ENCODE measurements at regions not wholly inside any gene's neighbourhood (a gene's known extent, or its start where the extent isn't known, plus 50 kb on each side); places are given as distances from the start of the nearest gene placed in this dataset.

DNA sequence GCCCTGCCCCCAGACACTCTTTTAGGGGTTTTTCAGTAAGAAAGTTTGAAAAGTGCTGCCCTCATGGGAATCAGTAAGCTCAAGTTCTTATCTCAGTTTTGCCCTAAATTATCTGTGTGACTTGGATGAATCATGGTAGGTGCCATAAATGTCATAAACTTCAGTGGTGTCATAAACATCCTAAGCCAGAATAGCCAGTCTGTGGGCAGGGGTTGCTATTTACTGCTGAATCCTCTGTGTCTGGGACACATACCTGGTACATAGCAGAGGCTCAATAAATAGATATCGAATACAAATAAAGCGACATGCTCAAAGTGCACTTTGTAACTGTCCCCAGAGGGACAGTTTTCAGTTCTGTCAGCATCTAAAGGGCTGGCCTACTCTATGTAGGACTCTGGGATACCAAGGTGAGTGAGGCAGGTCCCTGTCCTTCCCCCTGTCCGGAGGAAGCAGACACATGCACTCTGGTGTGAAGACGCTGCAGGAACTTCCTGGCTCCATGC, 502.1 kb downstream of the RPS24 start:
- TF ChIP-seq, protein P1, sequence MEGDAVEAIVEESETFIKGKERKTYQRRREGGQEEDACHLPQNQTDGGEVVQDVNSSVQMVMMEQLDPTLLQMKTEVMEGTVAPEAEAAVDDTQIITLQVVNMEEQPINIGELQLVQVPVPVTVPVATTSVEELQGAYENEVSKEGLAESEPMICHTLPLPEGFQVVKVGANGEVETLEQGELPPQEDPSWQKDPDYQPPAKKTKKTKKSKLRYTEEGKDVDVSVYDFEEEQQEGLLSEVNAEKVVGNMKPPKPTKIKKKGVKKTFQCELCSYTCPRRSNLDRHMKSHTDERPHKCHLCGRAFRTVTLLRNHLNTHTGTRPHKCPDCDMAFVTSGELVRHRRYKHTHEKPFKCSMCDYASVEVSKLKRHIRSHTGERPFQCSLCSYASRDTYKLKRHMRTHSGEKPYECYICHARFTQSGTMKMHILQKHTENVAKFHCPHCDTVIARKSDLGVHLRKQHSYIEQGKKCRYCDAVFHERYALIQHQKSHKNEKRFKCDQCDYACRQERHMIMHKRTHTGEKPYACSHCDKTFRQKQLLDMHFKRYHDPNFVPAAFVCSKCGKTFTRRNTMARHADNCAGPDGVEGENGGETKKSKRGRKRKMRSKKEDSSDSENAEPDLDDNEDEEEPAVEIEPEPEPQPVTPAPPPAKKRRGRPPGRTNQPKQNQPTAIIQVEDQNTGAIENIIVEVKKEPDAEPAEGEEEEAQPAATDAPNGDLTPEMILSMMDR (IDR thresholded peaks at IDR 0.05; ENCODE audit: insufficient read depth, missing control alignments) = no peak
- FAIRE-seq (no peak), DNase-seq (ENCODE audit: insufficient read length, low spot score) (no peak)

DNA sequence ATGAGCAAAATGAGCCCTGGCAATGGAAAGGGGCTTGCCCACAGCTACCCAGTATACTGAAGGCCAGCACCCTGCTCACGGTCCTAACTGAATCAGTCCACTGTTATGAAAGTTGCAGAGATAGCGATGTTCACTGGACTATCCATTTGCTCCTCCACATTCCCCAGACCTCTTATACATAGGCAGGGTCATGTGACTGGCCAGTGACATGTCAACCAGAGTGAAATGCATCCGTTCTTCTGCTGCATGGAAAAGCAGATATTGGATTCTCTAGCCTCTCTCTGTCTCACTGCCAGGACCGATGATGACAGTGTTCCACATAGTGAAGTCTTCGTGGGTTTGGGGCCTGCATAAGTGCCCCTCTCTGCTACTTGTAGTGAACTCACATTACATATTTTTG, 503.4 kb downstream of the RPS24 start:
- FAIRE-seq (no peak), DNase-seq (ENCODE audit: insufficient read length, low spot score) (no peak)
- TF ChIP-seq, protein P1 (IDR thresholded peaks at IDR 0.05; ENCODE audit: insufficient read depth, missing control alignments) = no peak

DNA sequence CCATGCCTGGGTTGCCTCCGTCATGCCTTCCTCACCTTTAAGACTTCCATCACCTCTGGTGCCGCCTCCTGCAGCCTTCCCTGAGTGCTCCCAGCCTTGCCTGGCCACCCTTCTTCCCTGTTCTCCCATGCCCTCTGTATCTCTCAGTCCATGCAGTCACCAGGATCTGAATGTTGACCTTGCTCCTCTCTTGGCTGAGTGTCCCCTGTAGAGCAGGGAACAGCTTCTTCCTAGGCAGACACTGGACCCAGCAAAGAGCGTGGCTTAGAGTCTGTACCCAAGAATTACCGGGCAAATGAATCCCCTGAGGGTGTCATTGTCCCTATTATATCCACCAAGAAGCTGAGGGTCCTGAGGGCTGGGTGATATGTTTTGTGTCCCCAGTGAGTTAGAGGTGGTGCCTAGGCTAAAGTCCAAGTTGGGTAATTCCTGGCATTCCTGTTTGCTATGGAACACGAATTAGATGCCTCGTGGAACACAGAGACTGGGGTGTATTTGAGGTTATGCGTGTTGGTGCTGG, 505.6 kb downstream of the RPS24 start:
- FAIRE-seq (no peak), DNase-seq (ENCODE audit: insufficient read length, low spot score) (no peak)
- TF ChIP-seq, protein P1 (IDR thresholded peaks at IDR 0.05; ENCODE audit: insufficient read depth, missing control alignments) = no peak

DNA sequence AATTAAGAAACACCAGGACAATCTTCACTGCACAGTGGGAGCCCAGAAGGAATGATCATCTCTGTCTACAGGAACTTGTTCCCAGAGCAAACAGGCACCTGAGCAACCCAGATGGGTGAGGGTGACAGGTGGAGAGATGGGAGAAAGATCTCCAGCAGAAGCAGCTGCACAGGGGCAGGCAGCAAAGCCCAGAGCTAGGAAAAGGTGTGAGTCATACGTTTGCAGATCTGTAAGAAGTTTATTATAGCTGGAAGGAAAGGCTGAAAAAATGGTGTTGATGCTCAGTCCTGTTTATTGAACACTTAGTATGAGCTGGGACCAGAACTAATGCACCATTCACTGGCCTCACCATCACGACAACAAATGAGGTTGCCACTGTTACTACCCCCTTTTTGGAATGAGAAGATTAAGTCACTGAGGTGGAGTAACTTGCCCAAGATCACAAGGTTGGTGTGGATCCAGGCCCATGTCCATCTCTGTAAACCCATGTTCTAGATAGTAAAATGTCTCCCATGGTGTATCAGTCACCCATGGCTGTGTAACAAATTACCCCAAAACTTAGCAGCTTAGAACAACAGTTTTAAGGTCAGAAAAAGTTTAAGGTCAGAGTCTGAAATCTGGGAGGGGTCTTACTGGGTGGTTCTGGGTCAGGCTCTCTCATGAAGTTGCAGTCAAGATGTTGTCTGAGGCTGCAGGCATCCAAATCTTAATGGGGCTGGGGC, 506.9 kb downstream of the RPS24 start:
- TF ChIP-seq, protein P1 (IDR thresholded peaks at IDR 0.05; ENCODE audit: insufficient read depth, missing control alignments) = no peak
- FAIRE-seq (no peak), DNase-seq (ENCODE audit: insufficient read length, low spot score) (no peak)

DNA sequence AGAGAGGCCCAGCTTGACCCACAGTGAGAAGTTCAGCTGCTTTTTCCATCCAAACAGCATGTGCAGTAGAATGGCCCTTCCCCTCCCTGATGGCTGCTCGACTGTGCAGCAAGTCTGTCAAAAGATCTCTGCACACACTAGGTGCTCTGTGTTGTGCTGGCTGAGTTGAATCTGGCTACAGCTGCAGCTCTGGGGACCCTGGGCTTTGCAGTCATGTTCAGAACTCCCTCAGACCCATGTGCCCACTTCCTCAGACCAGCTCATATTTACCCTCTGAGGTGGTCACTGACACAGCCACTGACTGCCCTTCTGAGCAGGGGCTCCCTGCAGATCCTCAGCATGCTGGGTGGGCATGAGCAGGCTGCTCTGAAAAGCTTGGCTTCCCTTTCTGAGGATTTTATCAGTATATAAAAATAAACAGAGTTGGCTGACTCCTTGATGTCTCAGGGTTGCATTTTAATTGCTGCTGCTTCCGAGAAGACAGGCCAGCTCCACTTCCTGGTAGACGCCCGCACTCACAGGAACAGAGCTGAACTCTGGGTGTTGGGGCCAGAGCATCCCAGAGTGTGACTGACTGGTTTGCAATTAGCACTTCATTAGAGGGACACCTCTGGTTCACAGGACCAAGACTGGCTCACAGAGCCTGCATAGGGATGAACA, 507.9 kb downstream of the RPS24 start:
- FAIRE-seq = no peak
- no peak for DNase-seq (ENCODE audit: insufficient read length, low spot score)
- TF ChIP-seq, protein P1 (IDR thresholded peaks at IDR 0.05; ENCODE audit: insufficient read depth, missing control alignments) = no peak

DNA sequence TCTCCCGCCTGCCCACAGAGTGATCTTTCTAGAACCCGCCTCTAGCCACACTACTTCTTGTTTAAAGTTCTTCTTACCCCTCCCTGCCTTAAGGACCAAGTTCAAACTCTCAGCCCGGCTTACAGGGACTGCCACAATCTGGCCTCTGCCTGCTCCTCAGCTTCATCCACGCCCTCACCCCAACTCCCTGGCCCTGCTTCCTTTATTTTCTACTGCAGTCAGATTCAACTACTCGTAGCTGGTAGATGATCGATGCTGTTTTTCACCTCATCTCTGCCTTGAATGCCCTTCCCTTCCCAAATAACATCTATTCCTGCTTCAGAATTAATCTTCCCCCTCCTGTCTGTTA, 508.5 kb downstream of the RPS24 start:
- FAIRE-seq = no peak
- TF ChIP-seq, protein P1 (IDR thresholded peaks at IDR 0.05; ENCODE audit: insufficient read depth, missing control alignments) = no peak
- DNase-seq (ENCODE audit: insufficient read length, low spot score) = no peak

DNA sequence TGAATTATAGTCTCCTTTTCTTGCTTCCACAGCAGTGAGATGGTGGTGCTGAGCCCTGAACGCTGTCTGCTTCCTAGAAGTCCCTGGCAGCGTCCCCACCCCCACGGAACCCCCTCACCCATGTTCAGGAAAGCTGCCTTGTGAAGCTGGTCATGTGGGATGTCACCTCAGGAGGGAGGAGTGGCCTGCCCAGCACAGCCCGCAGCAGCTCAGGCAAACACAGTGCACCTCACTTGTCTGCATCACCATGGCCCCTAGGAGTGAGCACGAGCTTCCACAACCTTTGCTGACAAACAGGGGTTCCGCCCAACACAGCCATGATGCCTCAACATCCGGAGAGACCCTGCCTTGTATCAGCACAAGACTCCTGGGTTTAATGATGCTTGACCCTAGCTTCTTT, 508.9 kb downstream of the RPS24 start:
- FAIRE-seq = no peak
- DNase-seq (ENCODE audit: insufficient read length, low spot score) = no peak
- TF ChIP-seq, protein P1 (IDR thresholded peaks at IDR 0.05; ENCODE audit: insufficient read depth, missing control alignments) = no peak

All from D721Med (cell line).